DND-41 (cell line): ENCODE measurements at regions not wholly inside any gene's neighbourhood (a gene's known extent, or its start where the extent isn't known, plus 50 kb on each side); places are given as distances from the start of the nearest gene placed in this dataset.

Experiments
- ATAC-seq: fragments of 200-7000 bp; cut with Tn5 transposase; 3 replicates; pipeline ENCODE4 v1.9.1; 2021; ENCODE audit warnings: low read depth; ENCODE audit not compliant: insufficient read depth
- DNase-seq: peaks from one replicate; pipeline ENCODE4 v3.0.0-alpha.2; 2020
- H2AFZ ChIP-seq: 2 replicates; pipeline ENCODE4 v1.6.0; 2012; ENCODE audit warnings: low read depth, low read length
- H3K27ac ChIP-seq: 2 replicates; pipeline ENCODE4 v1.5.1; 2012; ENCODE audit warnings: low read length, inconsistent platforms
- H3K27me3 ChIP-seq: fragments of 200-600 bp; sonication (generic); 2 replicates; pipeline ENCODE4 v1.6.0; 2012; ENCODE audit warnings: low read length, mild to moderate bottlenecking, inconsistent platforms; ENCODE audit not compliant: insufficient read depth, poor library complexity
- H3K36me3 ChIP-seq: 2 replicates; pipeline ENCODE4 v1.5.1; 2012; ENCODE audit warnings: low read length, inconsistent platforms; ENCODE audit not compliant: insufficient read depth
- H3K4me1 ChIP-seq: 2 replicates; pipeline ENCODE4 v1.5.1; 2012; ENCODE audit warnings: mild to moderate bottlenecking, low read length; ENCODE audit not compliant: insufficient read depth
- H3K4me2 ChIP-seq: 2 replicates; pipeline ENCODE4 v1.6.0; 2012; ENCODE audit warnings: mild to moderate bottlenecking, moderate library complexity, low read length, inconsistent platforms; ENCODE audit not compliant: insufficient read depth
- H3K4me3 ChIP-seq, 2 experiments: fragments of 200-600 bp in 1 of 2; shearing (Covaris generic) in 1 of 2; 2 replicates each; pipeline ENCODE4 v1.5.1; 2012 to 2016; ENCODE audit warnings: inconsistent platforms in 2 of 2, low read length in 2 of 2, mild to moderate bottlenecking in 2 of 2, low read depth in 1 of 2, moderate library complexity in 1 of 2
- H3K79me2 ChIP-seq: 2 replicates; pipeline ENCODE4 v1.6.0; 2012; ENCODE audit warnings: low read length, inconsistent platforms; ENCODE audit not compliant: insufficient read depth
- H3K9ac ChIP-seq: 2 replicates; pipeline ENCODE4 v1.6.0; 2012; ENCODE audit warnings: low read depth, mild to moderate bottlenecking, inconsistent platforms, low read length, moderate library complexity
- H3K9me3 ChIP-seq: 2 replicates; pipeline ENCODE4 v1.5.1; 2012; ENCODE audit warnings: low read length, moderate library complexity, mild to moderate bottlenecking, inconsistent platforms; ENCODE audit not compliant: insufficient read depth, severe bottlenecking
- H4K20me1 ChIP-seq: 2 replicates; pipeline ENCODE4 v1.6.0; 2012; ENCODE audit warnings: low read length; ENCODE audit not compliant: insufficient read depth
- EZH2 ChIP-seq: IDR thresholded peaks from 3 replicates; pipeline ENCODE4 v1.6.1; 2012; ENCODE audit warnings: borderline replicate concordance, low read depth, mild to moderate bottlenecking, moderate library complexity, low read length, inconsistent platforms; ENCODE audit not compliant: severe bottlenecking
- TF ChIP-seq, protein P1 (sequence below): IDR thresholded peaks from 2 replicates; pipeline ENCODE4 v1.5.1; 2012; ENCODE audit warnings: borderline replicate concordance, low read length, moderate library complexity, mild to moderate bottlenecking; ENCODE audit not compliant: poor library complexity, severe bottlenecking; ENCODE audit errors: extremely low read depth

DNA sequence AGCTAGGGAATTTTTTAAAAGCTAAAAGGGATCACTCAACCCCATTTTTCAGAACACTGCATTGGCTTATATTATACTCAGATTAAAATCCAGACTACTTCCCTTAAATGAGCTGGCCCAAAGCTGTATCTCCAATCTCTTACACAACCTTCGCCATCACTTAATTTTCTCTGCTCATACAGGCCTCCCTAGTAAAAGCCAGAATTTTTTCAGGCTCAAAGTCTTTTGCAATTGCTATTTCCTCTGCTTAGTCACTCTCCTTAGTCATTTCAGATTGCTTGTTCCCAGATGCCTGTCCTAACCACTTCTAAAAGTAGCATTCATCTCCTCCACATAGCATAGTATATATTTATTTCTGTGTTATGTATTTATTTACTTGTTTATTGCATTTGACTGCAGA, 1587.9 kb upstream of the ADGRL3 start:
- no peaks in the 10 kb centered on the region for H3K27me3 ChIP-seq
- H2AFZ ChIP-seq: no peak overlapping the region
- no peak overlapping the region for H3K27ac ChIP-seq
- no peaks in the 10 kb centered on the region for H3K4me1 ChIP-seq
- no peaks in the 10 kb centered on the region for H3K9me3 ChIP-seq
- H3K4me2 ChIP-seq: no peak overlapping the region
- ATAC-seq (no peak), DNase-seq (no peak)
- no peaks in the 10 kb centered on the region for H4K20me1 ChIP-seq
- no peak for TF ChIP-seq EZH2
- TF ChIP-seq, protein P1, sequence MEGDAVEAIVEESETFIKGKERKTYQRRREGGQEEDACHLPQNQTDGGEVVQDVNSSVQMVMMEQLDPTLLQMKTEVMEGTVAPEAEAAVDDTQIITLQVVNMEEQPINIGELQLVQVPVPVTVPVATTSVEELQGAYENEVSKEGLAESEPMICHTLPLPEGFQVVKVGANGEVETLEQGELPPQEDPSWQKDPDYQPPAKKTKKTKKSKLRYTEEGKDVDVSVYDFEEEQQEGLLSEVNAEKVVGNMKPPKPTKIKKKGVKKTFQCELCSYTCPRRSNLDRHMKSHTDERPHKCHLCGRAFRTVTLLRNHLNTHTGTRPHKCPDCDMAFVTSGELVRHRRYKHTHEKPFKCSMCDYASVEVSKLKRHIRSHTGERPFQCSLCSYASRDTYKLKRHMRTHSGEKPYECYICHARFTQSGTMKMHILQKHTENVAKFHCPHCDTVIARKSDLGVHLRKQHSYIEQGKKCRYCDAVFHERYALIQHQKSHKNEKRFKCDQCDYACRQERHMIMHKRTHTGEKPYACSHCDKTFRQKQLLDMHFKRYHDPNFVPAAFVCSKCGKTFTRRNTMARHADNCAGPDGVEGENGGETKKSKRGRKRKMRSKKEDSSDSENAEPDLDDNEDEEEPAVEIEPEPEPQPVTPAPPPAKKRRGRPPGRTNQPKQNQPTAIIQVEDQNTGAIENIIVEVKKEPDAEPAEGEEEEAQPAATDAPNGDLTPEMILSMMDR: no peak
- H3K79me2 ChIP-seq: no peaks in the 10 kb centered on the region
- no peak overlapping the region for H3K9ac ChIP-seq
- H3K4me3 ChIP-seq: no peak overlapping the region
- no peaks in the 10 kb centered on the region for H3K36me3 ChIP-seq

DNA sequence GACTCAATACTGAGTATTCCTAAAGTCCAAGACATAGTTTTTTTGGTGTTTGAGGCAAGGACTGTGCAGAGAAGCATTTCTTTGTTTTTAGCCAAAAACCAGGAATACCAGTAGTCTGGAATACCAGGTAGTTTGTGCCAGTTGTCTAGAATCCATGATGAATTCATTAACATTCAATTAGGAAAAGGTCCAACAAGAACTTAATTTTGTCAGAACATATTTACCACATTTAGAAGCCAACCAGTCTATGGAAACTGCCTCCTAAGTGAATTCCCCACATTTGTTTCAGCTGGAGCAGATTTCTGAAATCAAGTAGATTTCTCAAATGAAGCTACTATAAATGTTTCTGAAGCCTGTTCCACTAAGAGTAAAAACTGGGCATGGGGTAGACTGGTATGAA, 1584.8 kb upstream of the ADGRL3 start:
- H3K4me1 ChIP-seq: no peaks in the 10 kb centered on the region
- H3K27ac ChIP-seq: no peak overlapping the region
- no peaks in the 10 kb centered on the region for H3K36me3 ChIP-seq
- H3K27me3 ChIP-seq: no peaks in the 10 kb centered on the region
- no peak overlapping the region for H3K9ac ChIP-seq
- no peaks in the 10 kb centered on the region for H3K9me3 ChIP-seq
- no peaks in the 10 kb centered on the region for H3K79me2 ChIP-seq
- no peaks in the 10 kb centered on the region for H4K20me1 ChIP-seq
- no peak for DNase-seq
- TF ChIP-seq, protein P1: no peak
- no peak for TF ChIP-seq EZH2
- H3K4me2 ChIP-seq: no peak overlapping the region
- ATAC-seq: no peak
- no peak overlapping the region for H2AFZ ChIP-seq
- no peak overlapping the region for H3K4me3 ChIP-seq

DNA sequence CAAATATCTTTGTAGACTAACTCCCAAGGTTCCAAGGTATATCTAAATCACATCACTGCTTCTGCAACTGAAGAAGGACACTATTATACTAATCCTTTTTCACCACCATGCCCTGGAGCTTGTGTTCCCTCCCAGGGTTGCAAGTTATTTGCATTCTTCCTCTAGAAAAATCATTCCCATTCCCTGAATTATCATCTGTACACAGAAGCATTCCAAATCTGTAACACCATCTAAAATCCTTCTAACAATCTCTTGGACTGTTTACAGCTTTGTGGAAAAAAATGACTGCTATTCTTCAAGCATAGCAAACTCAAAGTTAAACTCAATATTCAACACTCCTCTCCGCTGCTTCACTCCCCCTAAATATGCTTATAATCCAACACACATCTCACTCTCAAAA, 1570.8 kb upstream of the ADGRL3 start:
- Histone ChIP-seq H2AFZ (no peak overlapping the region), H3K4me1 (no peaks in the 10 kb centered on the region), H3K36me3 (no peaks in the 10 kb centered on the region), H3K27me3 (no peaks in the 10 kb centered on the region), H3K4me2 (no peak overlapping the region), H3K4me3 (no peak overlapping the region), H4K20me1 (no peaks in the 10 kb centered on the region), H3K79me2 (no peaks in the 10 kb centered on the region), H3K9ac (no peak overlapping the region), H3K27ac (no peak overlapping the region), H3K9me3 (no peaks in the 10 kb centered on the region)
- no peak for TF ChIP-seq EZH2
- TF ChIP-seq, protein P1: no peak
- no peak for ATAC-seq
- DNase-seq: no peak

DNA sequence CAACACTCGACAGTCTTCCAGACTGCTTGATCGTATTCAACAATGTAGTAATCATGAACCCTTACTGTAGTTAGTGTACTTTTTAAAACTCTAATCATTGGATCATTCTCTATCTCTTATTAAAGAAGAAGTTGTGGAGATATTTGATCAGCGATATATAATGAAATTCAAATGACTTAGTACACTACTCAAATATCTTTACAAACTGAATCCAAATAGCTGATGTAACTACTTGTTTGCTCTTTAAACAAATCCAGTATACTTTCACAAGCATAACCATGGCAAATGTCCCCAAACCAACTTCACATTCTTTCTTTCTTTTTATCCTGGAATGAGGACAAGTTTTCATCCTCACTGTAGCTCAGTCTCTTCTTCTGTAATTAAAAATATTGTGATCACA, 1569.9 kb upstream of the ADGRL3 start:
- no peaks in the 10 kb centered on the region for H3K27me3 ChIP-seq
- H3K9ac ChIP-seq: no peak overlapping the region
- H3K36me3 ChIP-seq: no peaks in the 10 kb centered on the region
- no peaks in the 10 kb centered on the region for H3K9me3 ChIP-seq
- DNase-seq (no peak), ATAC-seq (no peak)
- H3K4me3 ChIP-seq: no peak overlapping the region
- H3K27ac ChIP-seq: no peak overlapping the region
- H4K20me1 ChIP-seq: no peaks in the 10 kb centered on the region
- H3K4me2 ChIP-seq: no peak overlapping the region
- no peaks in the 10 kb centered on the region for H3K79me2 ChIP-seq
- H3K4me1 ChIP-seq: no peaks in the 10 kb centered on the region
- TF ChIP-seq, protein P1: no peak
- no peak for TF ChIP-seq EZH2
- no peak overlapping the region for H2AFZ ChIP-seq
